Right renal cortex interstitium (tissue), 3 donors: ENCODE measurements at regions not wholly inside any gene's neighbourhood (a gene's known extent, or its start where the extent isn't known, plus 50 kb on each side); places are given as distances from the start of the nearest gene placed in this dataset.
"Not testable (repeated sequence)": the region's sequence is repeated elsewhere in the genome, so short reads cannot be mapped to it uniquely, and the experiment has no call there.

Experiments
- DNase-seq, 3 donors: peaks; one replicate each; pipeline ENCODE4 v3.0.0-alpha.2; 2013; ENCODE audit warnings: low read depth in 3 of 3, low spot score in 2 of 3

DNA sequence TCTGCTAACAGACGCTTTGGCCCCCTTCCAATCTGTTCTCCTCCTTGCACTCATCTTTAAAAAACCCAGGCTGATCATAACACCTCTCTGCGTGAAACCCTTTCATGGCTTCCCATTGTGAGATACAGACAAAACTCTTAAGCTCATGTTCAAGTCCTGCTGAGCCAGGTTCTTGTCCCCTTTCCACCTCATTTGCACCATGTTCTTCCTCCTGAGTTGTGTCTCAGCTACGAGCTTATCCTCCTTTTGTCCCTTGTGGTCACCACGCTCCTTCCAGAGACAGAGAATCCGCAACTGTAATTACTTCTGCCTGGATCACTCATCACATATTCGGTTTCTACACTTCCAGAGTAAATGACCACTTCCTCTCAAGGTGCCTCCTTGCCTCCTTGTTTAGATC lies 238.8 kb downstream of the ACTR3 start:
- no peak for DNase-seq

DNA sequence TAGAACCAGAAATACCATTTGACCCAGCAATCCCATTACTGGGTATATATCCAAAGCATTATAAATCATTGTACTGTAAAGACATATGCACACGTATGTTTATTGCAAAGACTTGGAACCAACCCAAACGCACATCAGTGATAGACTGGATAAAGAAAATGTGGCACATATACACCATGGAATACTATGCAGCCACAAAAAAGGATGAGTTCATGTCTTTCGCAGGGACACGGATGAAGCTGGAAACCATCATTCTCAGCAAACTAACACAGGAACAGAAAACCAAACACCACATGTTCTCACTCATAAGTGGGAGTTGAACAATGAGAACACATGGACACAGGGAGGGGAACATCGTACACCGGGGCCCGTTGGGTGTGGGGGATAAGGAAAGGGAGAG lies 242.2 kb downstream of the ACTR3 start:
- DNase-seq, result not testable (repeated sequence)

GRCh38 chr2:114134146-114134545 lies 244.3 kb downstream of the ACTR3 start:
- no peak for DNase-seq

GRCh38 chr2:114139542-114139941 lies 249.7 kb downstream of the ACTR3 start:
- no peak for DNase-seq

DNA sequence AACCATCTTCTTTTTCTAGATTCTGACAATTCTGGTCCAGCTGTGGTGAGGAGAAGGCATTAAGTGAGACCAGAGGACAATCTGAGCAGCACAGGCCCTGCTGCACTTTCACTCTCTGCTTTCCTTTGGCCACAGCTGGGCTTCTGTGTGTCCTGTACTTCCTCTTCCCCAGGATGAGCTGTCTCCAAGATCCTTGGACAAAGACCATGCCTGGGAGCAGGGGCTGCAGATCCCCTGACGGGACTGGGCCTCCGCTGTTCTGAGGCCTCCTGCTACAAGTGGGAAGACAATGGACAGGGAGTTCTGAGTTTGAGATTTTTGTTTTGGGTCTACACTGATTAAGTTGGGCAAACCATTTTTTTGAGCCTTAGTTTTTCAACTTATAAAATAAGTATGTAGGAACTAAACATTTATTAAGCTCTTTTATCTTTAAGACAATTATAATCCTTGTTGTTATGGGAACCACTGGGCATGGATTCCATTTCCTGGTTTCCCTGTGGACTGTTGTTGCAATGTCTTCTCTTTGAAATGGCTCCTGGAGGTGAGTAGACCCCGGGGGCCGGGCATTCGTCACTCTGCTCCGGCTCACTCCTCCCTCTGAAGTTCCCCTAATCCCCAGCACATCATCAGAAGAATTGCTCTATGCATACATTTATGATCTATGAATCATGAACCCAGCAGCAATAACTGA lies 266.6 kb downstream of the ACTR3 start:
- DNase-seq, result no peak

DNA sequence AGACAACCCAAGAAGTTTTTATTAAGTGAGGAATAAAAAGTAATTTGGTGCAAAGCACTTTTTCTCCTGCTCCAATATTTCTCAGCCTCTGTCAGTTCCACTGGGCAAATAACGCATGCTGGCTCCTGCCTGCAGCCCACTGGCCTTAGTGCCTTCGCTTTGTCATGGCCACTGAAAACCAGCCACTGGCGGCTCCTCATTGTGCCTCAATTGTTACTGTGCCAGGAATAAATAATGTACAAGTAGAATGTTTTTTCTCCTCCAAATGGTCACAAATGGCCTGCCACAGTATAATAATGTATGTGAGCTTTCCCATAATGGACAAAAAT lies 267.1 kb downstream of the ACTR3 start:
- no peak for DNase-seq

GRCh38 chr2:114160263-114160981 lies 270.5 kb downstream of the ACTR3 start:
- DNase-seq, result no peak

DNA sequence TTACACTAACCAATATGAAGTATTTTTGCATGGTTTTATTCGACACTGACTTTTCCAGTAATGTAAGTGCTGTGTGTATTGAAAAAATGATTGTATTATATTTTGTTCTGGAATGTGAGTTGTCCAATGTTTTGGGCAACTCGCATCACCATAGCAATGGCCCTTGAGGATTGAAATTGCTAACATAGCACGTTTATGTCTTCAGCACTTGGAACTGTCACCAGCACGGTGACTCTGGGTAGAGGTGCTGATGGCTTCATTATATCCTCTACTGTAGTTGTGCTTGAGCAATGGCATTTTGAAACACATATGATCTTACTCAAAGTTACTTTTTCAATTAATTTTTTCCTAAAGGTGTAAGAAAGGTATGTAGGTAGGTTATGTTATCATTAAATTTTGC lies 271.5 kb downstream of the ACTR3 start:
- no peak for DNase-seq

- DNase-seq, result no peak
Measured at GRCh38 chr2:114167799-114168198, 274.6 kb upstream of the DPP10 start.

DNA sequence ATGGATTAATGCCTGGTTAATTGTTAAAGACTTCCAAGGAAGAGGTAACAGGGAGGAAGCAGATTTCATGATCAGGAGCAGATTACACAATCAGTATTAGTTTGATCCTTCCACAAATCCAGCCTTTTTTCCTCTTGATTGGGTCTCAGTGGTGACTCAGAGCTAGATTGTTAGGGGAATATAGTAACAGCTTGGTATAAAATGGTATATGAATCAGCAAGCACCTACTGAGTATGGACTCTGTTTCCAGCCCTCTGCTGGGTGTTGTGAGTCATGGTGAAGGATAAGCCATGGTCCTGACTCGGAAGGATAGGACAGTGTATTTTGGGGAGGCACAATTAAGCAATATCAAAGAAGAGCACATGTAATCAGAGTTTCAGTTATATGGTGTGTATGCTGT lies 272.4 kb upstream of the DPP10 start:
- no peak for DNase-seq

- no peak for DNase-seq
Measured at GRCh38 chr2:114175507-114175906, 266.9 kb upstream of the DPP10 start.

DNA sequence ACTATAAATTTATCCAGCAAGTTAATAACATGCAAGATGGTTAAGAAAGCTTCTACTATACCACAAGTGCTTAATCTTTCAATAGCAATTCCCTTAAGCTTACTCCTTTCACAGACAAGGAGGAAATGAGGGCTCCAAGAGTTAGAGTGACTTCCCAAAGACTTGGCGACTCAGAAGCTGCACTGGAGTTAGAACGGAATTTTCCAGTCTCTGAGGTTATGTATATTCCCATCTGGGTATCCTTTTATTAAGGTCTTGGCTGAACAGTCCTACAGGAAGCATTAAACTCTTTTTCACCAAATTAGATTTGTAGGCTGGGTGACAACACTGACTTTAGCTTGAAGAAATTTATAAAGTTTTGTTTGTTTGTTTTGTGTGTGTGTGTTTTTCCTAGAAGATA lies 256.9 kb upstream of the DPP10 start:
- DNase-seq, result peak in 1 of 3 donors; percentile 13

DNA sequence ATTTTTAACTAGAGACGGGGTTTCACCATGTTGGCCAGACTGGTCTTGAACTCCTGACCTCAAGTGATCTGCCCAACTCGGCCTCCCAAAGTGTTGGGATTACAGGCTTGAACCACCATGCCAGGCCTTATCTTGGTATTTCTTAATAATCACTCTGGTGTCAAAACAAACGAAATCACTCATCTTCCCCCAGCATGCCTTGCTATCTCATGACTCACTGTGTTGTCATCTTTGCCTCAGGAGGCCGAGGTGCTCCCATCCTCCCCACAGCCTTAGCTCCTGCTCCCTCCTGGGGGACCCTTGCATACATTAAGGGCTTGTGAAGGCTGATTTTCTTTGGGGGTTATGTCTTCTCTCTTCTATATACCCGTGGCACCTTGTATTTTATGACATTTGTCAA lies 250.1 kb upstream of the DPP10 start:
- no peak for DNase-seq

- no peak for DNase-seq
Measured at GRCh38 chr2:114201781-114202180, 240.7 kb upstream of the DPP10 start.

GRCh38 chr2:114203679-114204078 lies 238.8 kb upstream of the DPP10 start:
- no peak for DNase-seq

DNA sequence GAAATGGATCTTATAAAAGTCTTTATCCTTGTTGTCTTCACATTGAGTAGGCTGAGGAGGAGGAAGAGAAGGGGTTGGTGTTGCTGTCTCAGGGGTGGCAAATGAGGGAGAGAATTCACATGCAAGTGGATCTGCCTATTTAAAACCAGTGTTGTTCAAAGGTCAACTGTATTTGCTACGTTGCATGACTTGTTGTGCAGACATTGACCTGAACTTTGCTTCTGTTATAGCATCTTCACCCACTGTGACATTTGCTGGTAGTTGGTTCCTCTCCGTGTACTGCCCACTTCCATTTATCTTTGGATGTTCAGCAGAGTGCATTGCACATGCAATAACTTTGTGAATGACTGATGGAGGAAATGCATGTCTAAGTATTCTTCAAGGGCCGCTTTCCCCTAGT lies 228.6 kb upstream of the DPP10 start:
- DNase-seq, result no peak

DNA sequence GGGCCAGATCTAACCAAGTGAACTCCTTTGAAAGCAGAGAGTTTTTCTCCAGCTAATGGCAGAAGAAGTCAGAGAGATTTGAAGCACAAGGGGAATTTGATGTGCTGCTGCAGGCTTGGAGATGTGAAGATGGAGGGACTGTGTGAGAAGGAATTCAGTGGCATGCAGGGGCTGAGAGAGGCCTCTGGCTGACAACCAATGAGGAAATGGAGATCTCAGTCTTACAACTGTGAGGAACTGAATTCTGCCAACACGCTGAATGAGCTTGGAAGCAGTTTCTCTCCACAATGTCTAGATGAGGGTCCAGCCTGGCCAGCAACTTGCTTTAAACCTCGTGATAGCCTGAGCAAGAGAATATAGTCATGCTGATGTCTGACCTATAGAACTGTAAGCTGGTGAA lies 224.1 kb upstream of the DPP10 start:
- no peak for DNase-seq

- DNase-seq, result peak in 2 of 3 donors; percentile 8 to 10
Measured at GRCh38 chr2:114219456-114219855, 223.0 kb upstream of the DPP10 start.

DNA sequence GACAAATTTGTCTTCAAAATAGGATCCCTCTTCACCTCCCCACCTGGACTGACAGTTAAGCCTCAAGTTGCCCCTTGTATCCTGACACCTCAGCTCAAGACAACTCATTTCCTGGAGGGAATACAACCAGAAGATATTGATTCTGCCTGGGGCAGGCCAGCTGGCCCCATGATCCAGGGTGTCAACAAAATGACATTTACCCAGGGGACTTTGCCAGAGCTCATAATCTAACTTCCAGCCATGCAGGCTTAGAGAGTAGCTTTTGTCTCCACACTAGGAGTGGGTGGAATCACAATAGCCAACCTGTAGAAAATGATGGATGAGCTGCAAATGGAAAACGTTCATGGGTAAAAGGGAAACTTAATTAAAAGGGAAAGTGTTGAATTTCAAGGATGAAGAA lies 220.1 kb upstream of the DPP10 start:
- no peak for DNase-seq

DNA sequence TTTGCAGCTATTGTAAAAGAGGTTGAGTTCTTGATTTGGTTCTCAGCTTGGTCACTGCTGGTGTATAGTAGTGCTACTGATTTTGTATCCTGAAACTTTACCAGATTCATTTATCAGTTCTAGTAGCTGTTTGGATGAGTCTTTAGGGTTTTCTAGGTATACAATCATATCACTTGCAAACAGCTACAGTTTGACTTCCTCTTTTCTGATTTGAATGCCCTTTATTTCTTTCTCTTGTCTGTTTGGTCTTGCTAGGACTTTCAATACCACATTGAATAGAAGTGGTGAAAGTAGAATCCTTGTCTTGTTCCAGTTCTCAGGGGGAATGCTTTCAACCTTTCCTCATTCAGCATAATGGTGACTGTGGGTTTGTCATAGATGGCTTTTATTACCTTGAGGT lies 210.5 kb upstream of the DPP10 start:
- no peak for DNase-seq

GRCh38 chr2:114237331-114237730 lies 205.1 kb upstream of the DPP10 start:
- no peak for DNase-seq

- no peak for DNase-seq
Measured at GRCh38 chr2:114238910-114239559, 203.4 kb upstream of the DPP10 start.
